MV-4-11 (cell line): ENCODE measurements at regions not wholly inside any gene's neighbourhood (a gene's known extent, or its start where the extent isn't known, plus 50 kb on each side); places are given as distances from the start of the nearest gene placed in this dataset.
"Not testable (repeated sequence)": the region's sequence is repeated elsewhere in the genome, so short reads cannot be mapped to it uniquely, and the experiment has no call there.

Experiments used
- DNase-seq: peaks from one replicate; lab custom pipeline; 2025; lab: John Stamatoyannopoulos, UW

- no peak for DNase-seq
Measured at GRCh38 chr2:16105669-16106281, 165.4 kb downstream of the MYCN start.

DNA sequence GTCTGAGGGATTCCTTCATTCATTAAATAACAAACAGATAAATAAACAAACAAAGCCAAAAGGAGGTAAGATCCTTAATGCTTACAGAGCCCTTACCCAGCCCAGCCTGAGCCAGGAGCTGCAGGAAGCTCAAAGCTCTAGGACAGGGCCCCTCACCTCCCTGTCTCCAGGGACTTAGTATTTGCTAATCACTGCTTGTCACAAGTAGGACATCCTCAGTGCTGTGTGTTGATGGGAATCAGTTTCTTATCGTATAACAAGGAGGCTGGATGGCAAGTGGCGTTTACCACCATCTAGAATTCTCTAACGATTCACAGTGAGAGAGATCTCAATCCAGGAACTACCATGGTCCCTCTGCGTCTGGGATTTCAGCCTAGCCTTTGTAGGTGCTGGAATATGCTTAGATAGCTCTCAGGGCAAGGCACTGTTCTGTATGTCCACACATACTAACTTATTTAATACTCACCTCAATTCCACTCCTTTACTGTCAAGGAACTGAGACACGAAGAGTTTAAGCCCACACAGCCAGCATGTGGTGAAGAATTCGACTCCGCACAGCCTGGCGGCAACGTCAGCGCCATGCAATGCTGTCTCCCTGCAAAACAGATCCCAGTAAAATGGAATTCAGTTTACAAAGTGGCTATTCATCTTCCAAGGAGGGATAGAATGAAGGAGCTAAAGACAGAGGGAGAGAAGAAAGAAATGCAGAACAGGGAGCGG is 164.8 kb downstream of the MYCN start:
- DNase-seq: no peak

DNA sequence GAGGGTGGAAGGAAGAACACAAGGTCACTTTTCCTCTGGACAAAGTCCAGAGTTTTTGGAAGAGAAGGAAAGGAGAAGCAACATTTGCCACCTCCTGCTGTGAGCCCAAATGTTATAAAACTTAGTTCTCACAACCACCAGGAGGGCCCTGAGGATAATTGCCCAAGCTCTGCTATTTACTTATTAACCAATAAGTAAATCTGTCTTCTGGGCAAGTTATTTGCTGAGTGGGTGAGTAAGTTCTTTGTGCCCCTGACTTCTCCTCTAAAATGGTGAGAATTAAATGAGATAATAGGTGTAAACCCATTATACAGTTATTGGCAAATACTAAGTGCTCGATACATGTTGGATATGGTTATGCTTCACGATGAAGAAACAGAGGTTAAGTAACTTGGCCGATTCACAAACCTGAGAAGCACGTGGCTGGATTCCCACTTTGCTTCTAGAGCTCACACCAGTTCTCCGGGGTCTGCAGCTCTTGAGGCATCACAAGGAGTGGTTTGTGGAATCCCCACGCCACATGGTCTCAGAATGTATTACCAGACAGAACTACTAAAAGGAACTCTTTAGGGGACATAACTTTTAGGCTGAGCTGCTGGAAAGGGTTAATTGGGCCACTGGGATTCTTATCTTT is 164.1 kb downstream of the MYCN start:
- DNase-seq: no peak

DNA sequence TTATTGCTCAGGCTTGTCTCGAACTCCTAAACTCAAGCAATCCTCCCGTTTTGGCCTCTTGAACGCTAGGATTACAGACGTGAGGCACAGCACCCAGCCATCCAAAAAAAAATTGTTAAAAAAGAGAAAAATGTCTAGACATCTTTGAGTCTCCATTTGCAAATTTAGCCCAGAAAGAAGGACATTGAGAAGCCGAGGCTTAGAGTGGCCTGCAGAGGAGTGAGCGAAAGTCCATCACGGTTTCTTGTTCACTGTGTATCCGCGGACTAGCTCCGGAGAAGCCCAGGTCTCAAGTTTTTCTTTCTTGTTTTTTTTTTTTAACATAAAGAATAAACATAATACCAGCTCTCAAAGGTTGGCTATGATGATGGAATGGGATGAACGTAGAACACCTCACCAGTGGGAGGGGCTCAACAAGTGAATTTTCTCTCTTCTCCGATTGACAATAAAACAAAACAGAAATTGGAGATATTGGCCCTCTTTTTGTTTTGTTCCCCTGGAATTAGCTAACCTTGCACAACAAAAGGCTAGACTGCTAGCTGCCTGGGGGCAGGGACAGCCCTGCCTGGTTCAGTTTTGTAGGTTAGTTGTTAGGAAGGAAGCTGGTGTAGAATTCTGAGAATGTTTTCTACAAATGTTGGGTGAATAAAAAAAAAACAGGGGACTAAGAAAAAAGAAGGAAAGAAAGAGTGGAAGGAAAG is 163.4 kb downstream of the MYCN start:
- no peak for DNase-seq

- DNase-seq: no peak
Measured at GRCh38 chr2:16102976-16103380, 162.6 kb downstream of the MYCN start.

GRCh38 chr2:16102358-16102975 is 162.1 kb downstream of the MYCN start:
- no peak for DNase-seq

GRCh38 chr2:16101196-16101595 is 160.8 kb downstream of the MYCN start:
- no peak for DNase-seq

DNA sequence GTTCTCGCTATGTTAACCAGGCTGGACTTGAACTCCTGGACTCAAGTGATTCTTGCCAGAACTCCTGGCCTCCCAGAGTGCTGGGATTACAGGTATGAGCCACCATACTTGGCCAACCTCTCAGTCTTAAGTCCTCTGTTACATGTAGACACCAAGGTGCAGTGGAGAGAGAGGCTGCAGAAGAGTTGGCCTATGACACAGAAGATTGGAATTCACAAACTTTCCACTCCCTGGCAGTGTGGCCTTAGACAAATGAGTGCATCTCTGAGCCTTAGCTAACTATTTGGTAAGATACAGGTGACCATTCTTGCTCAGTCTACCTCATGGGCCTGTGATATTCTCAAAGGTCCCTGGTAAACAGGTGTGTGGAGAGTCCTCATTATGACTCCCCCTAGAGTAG is 159.7 kb downstream of the MYCN start:
- no peak for DNase-seq

DNA sequence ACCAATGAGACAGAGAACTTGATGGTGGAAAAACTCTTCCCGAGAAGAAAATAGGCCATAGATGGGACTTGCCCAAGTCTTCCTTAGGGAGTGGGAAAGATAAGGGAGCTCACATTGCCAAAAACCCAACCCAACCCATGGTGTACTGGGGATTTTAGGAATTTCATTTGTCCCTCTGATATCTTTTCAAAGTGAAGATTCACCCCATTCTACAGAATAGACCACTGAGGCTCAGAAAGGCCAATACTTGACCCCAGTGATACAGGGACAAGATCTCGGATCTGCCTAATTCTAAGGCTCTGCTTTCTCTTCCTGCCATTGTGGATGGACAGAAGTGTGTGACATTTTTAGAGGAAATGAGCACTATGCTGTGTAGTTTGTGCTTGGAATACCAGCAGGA is 159.0 kb downstream of the MYCN start:
- no peak for DNase-seq

- DNase-seq: no peak
Measured at GRCh38 chr2:16096962-16097361, 156.6 kb downstream of the MYCN start.

GRCh38 chr2:16095483-16095882 is 155.1 kb downstream of the MYCN start:
- DNase-seq: not testable (repeated sequence)

- DNase-seq: no peak
Measured at GRCh38 chr2:16094811-16095210, 154.5 kb downstream of the MYCN start.

- no peak for DNase-seq
Measured at GRCh38 chr2:16093639-16094529, 153.5 kb downstream of the MYCN start.

DNA sequence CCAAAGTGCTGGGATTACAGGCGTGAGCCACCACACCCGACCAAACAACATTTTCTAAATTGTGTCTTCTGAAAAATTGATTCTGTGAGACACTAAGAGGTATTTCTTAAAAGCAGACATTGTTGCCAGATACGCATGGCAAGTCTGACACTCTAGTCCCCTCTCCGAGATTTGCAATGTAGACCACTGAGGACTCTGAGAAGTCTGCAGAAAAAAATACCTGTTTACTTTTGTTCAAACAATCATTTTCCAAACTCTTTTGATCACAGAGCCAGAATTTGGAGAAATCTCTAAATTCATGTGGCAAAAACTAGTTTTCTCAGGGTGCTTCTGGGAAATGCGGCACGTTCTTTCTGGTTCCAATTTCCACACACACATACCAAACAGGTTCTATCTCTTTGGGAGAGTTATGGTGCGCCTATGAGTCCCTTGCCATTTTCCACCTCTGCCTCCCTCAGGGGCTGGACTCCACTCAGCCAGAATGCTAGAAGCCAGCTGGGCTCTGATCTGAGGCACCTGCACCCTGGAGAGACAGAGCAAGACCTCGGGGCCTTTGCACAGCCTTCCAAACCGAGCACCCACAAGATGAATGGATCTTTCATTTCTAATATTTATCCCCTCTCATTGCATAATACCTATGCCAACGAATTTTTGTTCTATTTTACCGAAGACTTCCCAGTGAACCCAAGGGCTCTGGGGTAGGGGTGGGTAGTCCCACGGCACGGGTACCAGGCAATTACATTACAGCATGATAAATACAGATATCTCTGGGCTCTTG is 152.7 kb downstream of the MYCN start:
- DNase-seq: no peak

DNA sequence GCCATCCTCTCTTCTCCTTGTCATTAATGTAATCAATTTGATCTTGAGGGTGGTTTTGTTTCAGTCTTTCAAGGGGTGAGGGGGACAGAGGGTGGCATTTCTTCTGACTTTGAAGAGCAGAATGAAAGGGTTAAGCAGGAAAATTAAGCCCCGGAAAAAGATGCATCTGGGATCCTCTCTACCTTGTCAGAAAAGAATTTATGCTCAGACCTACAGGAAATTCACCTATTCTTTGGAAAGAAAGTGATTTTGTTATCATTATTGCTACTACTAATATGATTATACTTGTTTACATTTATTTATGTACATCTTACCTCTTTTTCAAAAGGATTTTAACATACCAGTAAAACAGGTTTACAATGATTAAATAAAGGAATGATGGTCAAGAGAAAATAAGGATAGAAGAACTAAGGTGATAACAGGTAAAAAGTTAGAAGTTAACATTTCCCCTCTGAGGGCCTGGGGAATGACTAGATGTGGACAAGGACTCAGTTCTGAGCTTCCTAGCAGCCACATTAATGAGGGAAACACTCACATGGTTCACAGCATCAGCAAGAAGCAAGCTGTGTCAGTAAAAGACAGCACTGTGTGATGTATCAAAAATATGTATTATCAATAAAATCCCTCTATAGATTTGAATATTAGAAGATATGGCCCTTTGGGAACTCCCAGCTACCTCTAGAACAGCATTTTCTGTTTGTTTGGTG is 151.4 kb downstream of the MYCN start:
- DNase-seq: no peak

- no peak for DNase-seq
Measured at GRCh38 chr2:16090650-16091575, 150.6 kb downstream of the MYCN start.

DNA sequence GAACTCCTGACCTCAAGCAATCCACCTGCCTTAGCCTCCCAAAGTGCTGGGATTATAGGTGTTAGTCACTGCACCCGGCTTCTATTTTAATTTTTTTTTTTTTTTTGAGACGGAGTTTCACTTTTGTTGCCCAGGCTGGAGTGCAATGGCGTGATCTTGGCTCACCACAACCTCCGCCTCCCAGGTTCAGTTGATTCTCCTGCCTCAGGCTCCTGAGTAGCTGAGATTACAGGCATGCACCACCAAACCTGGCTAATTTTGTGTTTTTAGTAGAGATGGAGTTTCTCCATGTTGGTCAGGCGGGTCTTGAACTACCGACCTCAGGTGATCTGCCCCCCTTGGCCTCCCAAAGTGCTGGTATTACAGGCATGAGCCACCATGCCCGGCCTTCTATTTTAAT is 149.1 kb downstream of the MYCN start:
- DNase-seq: not testable (repeated sequence)

- no peak for DNase-seq
Measured at GRCh38 chr2:16088802-16089112, 148.4 kb downstream of the MYCN start.
